ENCODE measurements at regions not wholly inside any gene's neighbourhood (a gene's known extent, or its start where the extent isn't known, plus 50 kb on each side); places are given as distances from the start of the nearest gene placed in this dataset.

GRCh38 chr13:84951128-84951527 is 848.1 kb downstream of the SLITRK6 start:
- no peak overlapping the region for H3K4me3 ChIP-seq (ENCODE audit: low read depth, low read length)
- TF ChIP-seq CTCF (IDR thresholded peaks at IDR 0.05; ENCODE audit: control insufficient read depth, extremely low read depth, insufficient read depth), result no peak
- no peak for DNase-seq (ENCODE audit: low read depth)

- H3K4me3 ChIP-seq (ENCODE audit: low read depth, low read length), result no peak overlapping the region
- no peak for DNase-seq (ENCODE audit: low read depth)
- no peak for TF ChIP-seq CTCF (IDR thresholded peaks at IDR 0.05; ENCODE audit: control insufficient read depth, extremely low read depth, insufficient read depth)
Observed at GRCh38 chr13:84946192-84946591, 853.0 kb downstream of the SLITRK6 start.

GRCh38 chr13:84940798-84941197 is 858.4 kb downstream of the SLITRK6 start:
- no peak for TF ChIP-seq CTCF (IDR thresholded peaks at IDR 0.05; ENCODE audit: control insufficient read depth, extremely low read depth, insufficient read depth)
- no peak overlapping the region for H3K4me3 ChIP-seq (ENCODE audit: low read depth, low read length)
- DNase-seq (ENCODE audit: low read depth), result no peak

- DNase-seq (ENCODE audit: low read depth), result no peak
- H3K4me3 ChIP-seq (ENCODE audit: low read depth, low read length), result no peak overlapping the region
- TF ChIP-seq CTCF (IDR thresholded peaks at IDR 0.05; ENCODE audit: control insufficient read depth, extremely low read depth, insufficient read depth), result no peak
Observed at GRCh38 chr13:84940167-84940566, 859.1 kb downstream of the SLITRK6 start.

GRCh38 chr13:84934911-84935310 is 864.3 kb downstream of the SLITRK6 start:
- TF ChIP-seq CTCF (IDR thresholded peaks at IDR 0.05; ENCODE audit: control insufficient read depth, extremely low read depth, insufficient read depth), result no peak
- DNase-seq (ENCODE audit: low read depth), result no peak
- no peak overlapping the region for H3K4me3 ChIP-seq (ENCODE audit: low read depth, low read length)

- no peak for TF ChIP-seq CTCF (IDR thresholded peaks at IDR 0.05; ENCODE audit: control insufficient read depth, extremely low read depth, insufficient read depth)
- no peak overlapping the region for H3K4me3 ChIP-seq (ENCODE audit: low read depth, low read length)
- DNase-seq (ENCODE audit: low read depth), result no peak
Observed at GRCh38 chr13:84933797-84934196, 865.4 kb downstream of the SLITRK6 start.

GRCh38 chr13:84931264-84931663 is 868.0 kb downstream of the SLITRK6 start:
- H3K4me3 ChIP-seq (ENCODE audit: low read depth, low read length), result no peak overlapping the region
- TF ChIP-seq CTCF (IDR thresholded peaks at IDR 0.05; ENCODE audit: control insufficient read depth, extremely low read depth, insufficient read depth), result no peak
- no peak for DNase-seq (ENCODE audit: low read depth)

All from LNCaP clone FGC (cell line).